Natural killer cell (primary cell): ENCODE measurements at regions not wholly inside any gene's neighbourhood (a gene's known extent, or its start where the extent isn't known, plus 50 kb on each side); places are given as distances from the start of the nearest gene placed in this dataset.

ENCODE experiments used
- ATAC-seq, 3 donors: fragments of 150-1000 bp in 2 of 3; fragments of 200-7000 bp in 1 of 3; cut with Tn5 transposase; 1 replicate in 1 of 3; 2 replicates in 2 of 3; pipeline ENCODE4 v1.10.0; 2021; ENCODE audit warnings: mild to moderate bottlenecking in 2 of 3, moderate library complexity in 2 of 3
- DNase-seq, 2 donors: peaks; one replicate each; pipeline versions ENCODE4 v3.0.0 to v3.0.0-alpha.2; 2013 to 2021; ENCODE audit warnings: mixed read lengths in 1 of 2
- H3K27ac ChIP-seq: one replicate; pipeline ENCODE4 v1.5.1; 2013; ENCODE audit warnings: mild to moderate bottlenecking, low read length
- H3K27me3 ChIP-seq: one replicate; pipeline ENCODE4 v1.6.1; 2013; ENCODE audit warnings: low read length; ENCODE audit not compliant: control insufficient read depth, insufficient read depth
- H3K36me3 ChIP-seq: one replicate; pipeline ENCODE4 v1.6.1; 2013; ENCODE audit warnings: low read length; ENCODE audit not compliant: control insufficient read depth, insufficient read depth
- H3K4me1 ChIP-seq: one replicate; pipeline ENCODE4 v1.6.1; 2013; ENCODE audit warnings: low read length; ENCODE audit not compliant: control insufficient read depth, insufficient read depth
- H3K4me3 ChIP-seq: one replicate; pipeline ENCODE4 v1.5.1; 2013; ENCODE audit warnings: low read length
- H3K9me3 ChIP-seq: one replicate; pipeline ENCODE4 v1.6.1; 2013; ENCODE audit warnings: low read length; ENCODE audit not compliant: control insufficient read depth, insufficient read depth
- H3K27ac Mint-ChIP-seq, 2 donors: one replicate each; pipeline ENCODE4 v1.8.0; 2022; ENCODE audit warnings: mild to moderate bottlenecking in 2 of 2, mixed read lengths in 2 of 2, moderate library complexity in 1 of 2
- H3K27me3 Mint-ChIP-seq, 2 donors: one replicate each; pipeline ENCODE4 v1.8.0; 2022; ENCODE audit warnings: low read depth in 2 of 2, mixed read lengths in 2 of 2
- H3K36me3 Mint-ChIP-seq: one replicate; pipeline ENCODE4 v1.8.0; 2022; ENCODE audit warnings: mixed read lengths
- H3K4me1 Mint-ChIP-seq, 2 donors: one replicate each; pipeline ENCODE4 v1.8.0; 2022; ENCODE audit warnings: mixed read lengths in 2 of 2
- H3K4me3 Mint-ChIP-seq: one replicate; pipeline ENCODE4 v1.8.0; 2022; ENCODE audit warnings: mild to moderate bottlenecking, moderate library complexity, mixed read lengths
- H3K9me3 Mint-ChIP-seq, 2 donors: one replicate each; pipeline ENCODE4 v1.8.0; 2022; ENCODE audit warnings: mixed read lengths in 2 of 2
- WGBS: methylation state at CpG from one replicate; pipeline ENCODE4 v1.1.7; 2013; ENCODE audit warnings: missing lambda C conversion rate; ENCODE audit not compliant: insufficient coverage; 5-methylcytosine and 5-hydroxymethylcytosine counted together
- intact Hi-C: fragments of 100-400 bp; cut with micrococcal nuclease; formaldehyde crosslinking; loops from one replicate; pipeline ENCODE4 v1.14.2; 2022
- TF ChIP-seq, protein P1 (sequence below): fragments of 200-600 bp; IDR thresholded peaks from one replicate; pipeline ENCODE4 v1.8.0; 2022; ENCODE audit warnings: antibody characterized with exemption

DNA sequence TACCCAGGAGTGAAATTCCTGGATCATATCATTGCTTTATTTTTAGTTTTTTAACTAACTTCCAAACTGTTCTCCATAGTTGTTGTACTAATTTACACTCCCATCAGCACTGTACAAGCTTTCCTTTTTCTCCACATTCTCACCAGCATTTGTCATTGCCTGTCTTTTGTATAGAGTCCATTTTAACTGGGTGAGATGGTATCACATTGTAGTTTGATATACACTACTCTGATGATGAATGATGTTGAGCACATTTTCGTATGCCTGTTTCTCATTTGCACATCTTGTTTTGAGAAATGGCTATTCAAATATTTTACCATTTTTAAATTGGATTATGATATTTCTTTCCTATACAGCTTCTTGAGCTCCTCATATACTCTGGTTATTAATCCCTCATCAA lies 1586.6 kb downstream of the SI start:
- no peak overlapping the region for H3K27ac ChIP-seq
- H3K4me1 Mint-ChIP-seq: no peaks in the 10 kb centered on the region

DNA sequence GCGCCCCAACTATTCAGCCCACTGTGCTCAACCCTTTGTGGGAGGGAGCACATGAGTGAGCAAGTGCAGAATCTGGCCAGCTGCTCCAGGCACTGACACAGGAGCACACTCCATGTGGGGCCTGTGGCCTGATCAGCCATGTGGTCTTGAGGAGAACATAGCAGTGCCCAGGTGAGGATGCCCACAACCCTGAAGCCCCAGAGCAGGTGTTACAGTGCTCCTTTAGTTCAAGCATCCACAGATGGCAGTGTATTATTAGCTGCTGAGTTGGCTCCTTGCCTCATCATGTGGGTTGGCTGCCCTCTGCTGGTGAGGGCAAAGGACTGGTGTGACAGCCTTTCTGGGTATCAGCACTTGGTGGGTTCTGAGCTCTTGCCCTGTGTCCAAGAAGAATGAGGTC lies 1588.2 kb downstream of the SI start:
- Mint-ChIP-seq H3K36me3 (no peaks in the 10 kb centered on the region), H3K27me3 (no peaks in the 10 kb centered on the region), H3K27ac (no peak overlapping the region), H3K4me3 (no peak overlapping the region), H3K4me1 (no peaks in the 10 kb centered on the region), H3K9me3 (peaks cover 5 to 16% of the 10 kb centered on the region in 2 donors)
- DNase-seq: peak in 1 of 2 donors; percentile 1
- intact Hi-C loops: no loop called here
- no peak for ATAC-seq
- no peaks in the 10 kb centered on the region for H3K36me3 ChIP-seq
- TF ChIP-seq, protein P1, sequence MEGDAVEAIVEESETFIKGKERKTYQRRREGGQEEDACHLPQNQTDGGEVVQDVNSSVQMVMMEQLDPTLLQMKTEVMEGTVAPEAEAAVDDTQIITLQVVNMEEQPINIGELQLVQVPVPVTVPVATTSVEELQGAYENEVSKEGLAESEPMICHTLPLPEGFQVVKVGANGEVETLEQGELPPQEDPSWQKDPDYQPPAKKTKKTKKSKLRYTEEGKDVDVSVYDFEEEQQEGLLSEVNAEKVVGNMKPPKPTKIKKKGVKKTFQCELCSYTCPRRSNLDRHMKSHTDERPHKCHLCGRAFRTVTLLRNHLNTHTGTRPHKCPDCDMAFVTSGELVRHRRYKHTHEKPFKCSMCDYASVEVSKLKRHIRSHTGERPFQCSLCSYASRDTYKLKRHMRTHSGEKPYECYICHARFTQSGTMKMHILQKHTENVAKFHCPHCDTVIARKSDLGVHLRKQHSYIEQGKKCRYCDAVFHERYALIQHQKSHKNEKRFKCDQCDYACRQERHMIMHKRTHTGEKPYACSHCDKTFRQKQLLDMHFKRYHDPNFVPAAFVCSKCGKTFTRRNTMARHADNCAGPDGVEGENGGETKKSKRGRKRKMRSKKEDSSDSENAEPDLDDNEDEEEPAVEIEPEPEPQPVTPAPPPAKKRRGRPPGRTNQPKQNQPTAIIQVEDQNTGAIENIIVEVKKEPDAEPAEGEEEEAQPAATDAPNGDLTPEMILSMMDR: no peak
- no peak overlapping the region for H3K27ac ChIP-seq
- no peaks in the 10 kb centered on the region for H3K4me1 ChIP-seq
- WGBS: 92% methylated on average over 1 of the region's 1 CpG
- no peaks in the 10 kb centered on the region for H3K9me3 ChIP-seq
- H3K27me3 ChIP-seq: no peaks in the 10 kb centered on the region
- H3K4me3 ChIP-seq: no peak overlapping the region

More for the DNA sequence above, 1586.6 kb downstream of the SI start:
- no peak for DNase-seq
- no peaks in the 10 kb centered on the region for H3K27me3 Mint-ChIP-seq
- ATAC-seq: no peak
- H3K27ac Mint-ChIP-seq: no peak overlapping the region
- TF ChIP-seq, protein P1: no peak
- Histone ChIP-seq H3K9me3 (no peaks in the 10 kb centered on the region), H3K4me3 (no peak overlapping the region), H3K27me3 (no peaks in the 10 kb centered on the region), H3K36me3 (no peaks in the 10 kb centered on the region), H3K4me1 (no peaks in the 10 kb centered on the region)
- no peaks in the 10 kb centered on the region for H3K36me3 Mint-ChIP-seq
- no CpG with 5 or more reads among the region's 1 CpG for WGBS
- H3K9me3 Mint-ChIP-seq: peaks cover 5 to 16% of the 10 kb centered on the region in 2 donors
- intact Hi-C loops: no loop called here
- H3K4me3 Mint-ChIP-seq: no peak overlapping the region

DNA sequence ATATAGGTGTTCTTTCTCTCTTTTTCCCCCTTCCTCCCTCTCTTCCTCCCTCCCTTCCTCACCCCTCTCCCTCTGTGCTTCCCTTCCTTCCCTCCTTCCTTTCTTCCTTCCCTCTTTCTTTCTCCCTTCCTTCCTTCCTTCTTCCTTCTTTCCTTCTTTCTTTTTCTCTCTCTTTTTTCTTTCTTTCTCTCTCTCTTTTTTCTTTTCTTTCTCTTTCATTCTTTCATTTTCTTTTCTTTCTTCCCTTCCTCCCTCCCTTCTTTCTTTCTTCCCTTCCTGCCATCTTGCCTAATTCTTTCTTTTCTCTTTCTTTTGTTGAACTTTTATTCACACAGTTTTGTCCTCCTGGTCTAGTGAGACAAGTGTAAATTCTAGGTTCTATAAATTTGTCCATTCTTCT lies 1595.6 kb downstream of the SI start:
- H3K4me3 ChIP-seq: no peak overlapping the region
- Mint-ChIP-seq H3K27me3 (no peaks in the 10 kb centered on the region), H3K9me3 (peaks cover 9 to 12% of the 10 kb centered on the region in 2 donors), H3K4me3 (no peak overlapping the region), H3K4me1 (no peaks in the 10 kb centered on the region), H3K27ac (no peak overlapping the region), H3K36me3 (peaks cover 6% of the 10 kb centered on the region)
- H3K9me3 ChIP-seq: no peaks in the 10 kb centered on the region
- no peaks in the 10 kb centered on the region for H3K36me3 ChIP-seq
- no peaks in the 10 kb centered on the region for H3K4me1 ChIP-seq
- intact Hi-C loops: no loop called here
- no peak overlapping the region for H3K27ac ChIP-seq
- TF ChIP-seq, protein P1: no peak
- H3K27me3 ChIP-seq: no peaks in the 10 kb centered on the region
- ATAC-seq (no peak), DNase-seq (no peak)

DNA sequence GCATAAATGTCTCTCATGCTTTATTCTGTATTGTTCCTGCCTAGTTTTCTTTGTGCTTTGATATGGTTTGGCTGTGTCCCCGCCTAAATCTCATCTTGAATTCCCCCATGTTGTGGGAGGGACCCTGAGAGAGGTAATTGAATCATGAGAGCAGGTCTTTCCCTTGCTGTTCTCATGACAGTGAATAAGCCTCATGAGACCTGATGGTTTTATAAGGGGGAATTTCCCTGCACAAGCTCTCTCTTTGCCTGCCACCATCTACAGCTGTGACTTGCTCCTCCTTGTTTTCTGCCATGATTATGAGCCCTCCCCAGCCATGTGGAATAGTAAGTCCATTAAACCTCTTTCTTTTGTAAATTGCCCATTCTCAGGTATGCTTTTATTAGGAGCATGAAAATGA lies 1596.6 kb downstream of the SI start:
- ATAC-seq (no peak), DNase-seq (no peak)
- no peaks in the 10 kb centered on the region for H3K4me1 ChIP-seq
- WGBS: 60% methylated on average over 1 of the region's 1 CpG
- Mint-ChIP-seq H3K4me3 (no peak overlapping the region), H3K27me3 (no peaks in the 10 kb centered on the region), H3K27ac (no peak overlapping the region), H3K36me3 (peaks cover 6% of the 10 kb centered on the region), H3K9me3 (peaks cover 9 to 12% of the 10 kb centered on the region in 2 donors), H3K4me1 (no peaks in the 10 kb centered on the region)
- no peak overlapping the region for H3K4me3 ChIP-seq
- TF ChIP-seq, protein P1: no peak
- H3K9me3 ChIP-seq: no peaks in the 10 kb centered on the region
- no peaks in the 10 kb centered on the region for H3K27me3 ChIP-seq
- intact Hi-C loops: no loop called here
- H3K27ac ChIP-seq: no peak overlapping the region
- no peaks in the 10 kb centered on the region for H3K36me3 ChIP-seq
